NCI-H510A treated with DMSO at 0.1 percent for 48 hours (cell line): ENCODE measurements at regions not wholly inside any gene's neighbourhood (a gene's known extent, or its start where the extent isn't known, plus 50 kb on each side); places are given as distances from the start of the nearest gene placed in this dataset.

ENCODE experiments used
- DNase-seq: peaks from one replicate; lab custom pipeline; 2025; lab: John Stamatoyannopoulos, UW

DNA sequence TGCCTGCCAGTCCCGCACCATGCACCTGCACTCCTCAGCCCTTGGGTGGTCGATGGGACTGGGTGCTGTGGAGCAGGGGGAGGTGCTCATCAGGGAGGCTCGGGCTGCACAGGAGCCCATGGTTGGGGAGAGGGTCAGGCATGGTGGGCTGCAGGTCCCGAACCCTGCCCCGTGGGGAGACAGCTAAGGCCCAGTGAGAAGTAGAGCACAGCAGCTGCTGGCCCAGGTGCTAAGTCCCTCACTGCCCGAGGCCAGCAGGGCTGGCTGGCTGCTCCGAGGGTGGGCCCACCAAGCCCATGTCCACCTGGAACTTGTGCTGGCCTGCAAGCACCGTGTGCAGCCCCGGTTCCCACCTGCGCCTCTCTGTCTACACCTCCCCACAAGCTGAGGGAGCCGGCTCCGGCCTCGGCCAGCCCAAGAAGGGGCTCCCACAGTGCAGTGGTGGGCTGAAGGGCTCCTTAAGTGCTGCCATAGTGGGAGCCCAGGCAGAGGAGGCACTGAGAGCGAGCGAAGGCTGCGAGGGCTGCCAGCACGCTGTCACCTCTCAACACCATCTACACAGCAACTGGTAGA, 88.5 kb upstream of the ELAVL2 start:
- DNase-seq: no peak

DNA sequence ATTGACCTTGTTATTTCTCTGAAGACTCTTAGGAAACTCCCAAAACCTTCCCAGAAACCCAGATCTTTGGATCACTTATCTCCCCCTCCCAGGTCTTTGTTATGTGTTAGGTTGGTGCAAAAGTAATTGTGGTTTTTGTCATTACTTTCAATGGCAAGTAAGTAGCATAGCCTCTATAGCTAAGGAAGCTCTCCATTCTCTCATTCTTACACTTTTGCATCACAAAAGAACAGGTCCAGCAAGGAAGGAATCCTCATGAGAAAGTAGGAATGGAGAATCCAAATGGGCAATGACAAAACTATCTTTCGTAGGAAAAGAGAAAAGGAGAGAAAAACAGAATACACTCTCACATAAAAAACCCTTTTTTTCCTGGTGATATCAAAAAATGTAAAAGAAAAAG, 81.3 kb upstream of the ELAVL2 start:
- no peak for DNase-seq

DNA sequence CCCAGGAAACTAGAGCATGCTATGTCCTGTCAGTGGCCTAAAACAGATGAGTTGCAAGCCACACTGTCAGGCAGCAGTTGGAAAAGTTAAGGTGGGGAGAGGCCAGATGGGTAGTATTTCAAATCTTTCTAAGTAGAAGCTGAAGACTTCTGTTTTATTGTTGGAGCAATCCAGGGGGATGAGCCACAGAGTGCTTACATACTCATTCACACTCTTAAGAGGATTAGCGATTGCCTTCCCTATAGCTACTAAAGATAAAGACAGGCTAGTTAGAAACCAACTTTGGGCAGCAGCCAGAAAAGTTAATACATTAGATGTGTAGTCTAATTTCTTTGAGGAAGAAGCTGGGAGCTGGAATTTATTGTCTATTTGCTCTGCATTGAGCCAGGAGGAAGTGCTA, 61.7 kb upstream of the ELAVL2 start:
- no peak for DNase-seq
